ENCODE measurements at regions not wholly inside any gene's neighbourhood (a gene's known extent, or its start where the extent isn't known, plus 50 kb on each side); places are given as distances from the start of the nearest gene placed in this dataset.

GRCh38 chr18:2301316-2301715, 270.0 kb downstream of the METTL4 start:
- no peak for TF ChIP-seq POLR2AphosphoS5 (IDR thresholded peaks at IDR 0.05; ENCODE audit: borderline replicate concordance, low read depth, low read length)
- no peak for TF ChIP-seq EZH2 (IDR thresholded peaks at IDR 0.05)
